Endothelial cell of umbilical vein (primary cell): ENCODE measurements at regions not wholly inside any gene's neighbourhood (a gene's known extent, or its start where the extent isn't known, plus 50 kb on each side); places are given as distances from the start of the nearest gene placed in this dataset.

ENCODE experiments used
- BruUV-seq: library from RNA; stranded (reverse); fragments of 400-500 nt; replicated peaks from 2 replicates; lab custom pipeline; 2021; lab: Mats Ljungman, UMichigan
- CTCF ChIA-PET: fragments of 300-600, 350-600 bp; sonication (Branson Sonifier 250); formaldehyde crosslinking; loops from one replicate; lab custom pipeline; 2021; ENCODE audit warnings: antibody characterized with exemption, inconsistent platforms; lab: Charles Lee
- POLR2A ChIA-PET: fragments of 300-600, 350-600 bp; sonication (Branson Sonifier 250); formaldehyde crosslinking; loops from one replicate; lab custom pipeline; 2021; ENCODE audit warnings: antibody characterized with exemption, inconsistent platforms; lab: Charles Lee
- DNase-seq: peaks from one replicate; pipeline ENCODE4 v3.0.0-alpha.2; 2011; ENCODE audit warnings: low read depth, low spot score
- FAIRE-seq: peaks from 2 replicates; lab custom pipeline; 2011; peaks lifted over from hg19 to GRCh38; lab: Jason Lieb, UNC
- H2AFZ ChIP-seq: 2 replicates; pipeline ENCODE4 v1.6.0; 2012; ENCODE audit warnings: low read depth, low read length, control low read depth, inconsistent platforms
- H3K27ac ChIP-seq: 2 replicates; pipeline ENCODE4 v1.5.1; 2011; ENCODE audit warnings: low read depth, mild to moderate bottlenecking, control low read depth, low read length, moderate library complexity; ENCODE audit not compliant: insufficient read depth
- H3K27me3 ChIP-seq, 2 experiments: 2 replicates each; pipeline versions ENCODE4 v1.6.0 to v1.6.1; 2011; ENCODE audit warnings: low read length in 2 of 2, mixed read lengths in 1 of 2; ENCODE audit not compliant: control insufficient read depth in 2 of 2, insufficient read depth in 2 of 2
- H3K36me3 ChIP-seq, 2 experiments: 2 replicates in 1 of 2; 3 replicates in 1 of 2; pipeline ENCODE4 v1.5.1; 2011; ENCODE audit warnings: low read length in 2 of 2, mild to moderate bottlenecking in 1 of 2, moderate library complexity in 1 of 2; ENCODE audit not compliant: control insufficient read depth in 2 of 2, insufficient read depth in 2 of 2; ENCODE audit errors: extremely low read depth in 1 of 2
- H3K4me1 ChIP-seq: 3 replicates; pipeline ENCODE4 v1.5.1; 2011; ENCODE audit warnings: mild to moderate bottlenecking, low read length; ENCODE audit not compliant: control insufficient read depth, insufficient read depth; ENCODE audit errors: extremely low read depth
- H3K4me2 ChIP-seq: 2 replicates; pipeline ENCODE4 v1.6.1; 2011; ENCODE audit warnings: low read length, control low read depth, mixed read lengths; ENCODE audit not compliant: insufficient read depth
- H3K4me3 ChIP-seq, 3 experiments: fragments of 200-600 bp in 1 of 3; sonication (generic), shearing (Covaris generic) in 1 of 3; replicated peaks in 1 of 3; 2 replicates each; pipeline ENCODE4 v1.5.1; 2011 to 2016; ENCODE audit warnings: control low read depth in 3 of 3, low read length in 3 of 3, mild to moderate bottlenecking in 2 of 3, inconsistent platforms in 1 of 3, low read depth in 1 of 3, moderate library complexity in 1 of 3; ENCODE audit not compliant: insufficient read depth in 1 of 3
- H3K79me2 ChIP-seq: 2 replicates; pipeline ENCODE4 v1.6.0; 2012; ENCODE audit warnings: low read length, inconsistent platforms; ENCODE audit not compliant: control insufficient read depth, insufficient read depth
- H3K9ac ChIP-seq: replicated peaks from 2 replicates; pipeline ENCODE3; 2011; ENCODE audit warnings: low read length, control low read depth; ENCODE audit not compliant: insufficient read depth; ENCODE audit errors: extremely low read depth
- H3K9me1 ChIP-seq: replicated peaks from 3 replicates; pipeline ENCODE4 v1.6.0; 2011; ENCODE audit warnings: mild to moderate bottlenecking, low read length; ENCODE audit not compliant: control insufficient read depth, insufficient read depth; ENCODE audit errors: extremely low read depth
- H3K9me3 ChIP-seq: replicated peaks from 2 replicates; pipeline ENCODE4 v1.5.1; 2012; ENCODE audit warnings: low read length, inconsistent platforms; ENCODE audit not compliant: control insufficient read depth, insufficient read depth
- H4K20me1 ChIP-seq: replicated peaks from 2 replicates; pipeline ENCODE3; 2011; ENCODE audit warnings: mild to moderate bottlenecking, low read length; ENCODE audit not compliant: control insufficient read depth, insufficient read depth; ENCODE audit errors: extremely low read depth
- CTCF ChIP-seq, 2 donors: IDR thresholded peaks; 1 replicate in 1 of 2; 2 replicates in 1 of 2; pipeline ENCODE4 v1.5.1; 2011; ENCODE audit warnings: low read length in 2 of 2, mild to moderate bottlenecking in 2 of 2, moderate library complexity in 2 of 2, control low read depth in 1 of 2, inconsistent platforms in 1 of 2, low read depth in 1 of 2; ENCODE audit not compliant: insufficient read depth in 1 of 2; ENCODE audit errors: extremely low read depth in 1 of 2
- EZH2 ChIP-seq: IDR thresholded peaks from 2 replicates; pipeline ENCODE4 v1.6.1; 2012; ENCODE audit warnings: borderline replicate concordance, low read depth, mild to moderate bottlenecking, moderate library complexity, low read length, inconsistent platforms; ENCODE audit not compliant: severe bottlenecking
- FOS ChIP-seq: IDR thresholded peaks from 2 replicates; pipeline ENCODE4 v1.6.1; 2011; ENCODE audit warnings: mild to moderate bottlenecking, low read length, moderate library complexity, borderline replicate concordance; ENCODE audit not compliant: insufficient read depth
- GATA2 ChIP-seq: IDR thresholded peaks from 2 replicates; pipeline ENCODE4 v1.7.0; 2011; ENCODE audit warnings: low read depth, mild to moderate bottlenecking, moderate library complexity, mixed read lengths, low read length; ENCODE audit not compliant: insufficient read length, insufficient read depth
- JUN ChIP-seq: IDR thresholded peaks from 2 replicates; pipeline ENCODE4 v1.6.1; 2011; ENCODE audit warnings: borderline replicate concordance, low read depth; ENCODE audit not compliant: insufficient read length, insufficient read depth
- MAX ChIP-seq: IDR thresholded peaks from 2 replicates; pipeline ENCODE4 v1.6.1; 2011; ENCODE audit not compliant: insufficient read depth, insufficient read length
- MYC ChIP-seq: IDR thresholded peaks from one replicate; pipeline ENCODE4 v1.6.1; 2011; ENCODE audit warnings: mild to moderate bottlenecking, low read depth, low read length
- POLR2A ChIP-seq: IDR thresholded peaks from 2 replicates; pipeline ENCODE4 v1.6.1; 2012; ENCODE audit warnings: low read depth, mild to moderate bottlenecking, control low read depth, low read length
- POLR2AphosphoS5 ChIP-seq: IDR thresholded peaks from 2 replicates; pipeline ENCODE4 v1.6.1; 2012; ENCODE audit warnings: low read depth, mild to moderate bottlenecking, control low read depth, low read length, moderate library complexity; ENCODE audit not compliant: insufficient read depth
- dilution Hi-C: fragments of 300-500 bp; cut with MboI; formaldehyde crosslinking; loops from one replicate; pipeline ENCODE4 v1.15.0; 2019; ENCODE audit warnings: low sequenced_read_pairs; ENCODE audit not compliant: extremely low pct_ligation_motif_present
- intact Hi-C: fragments of 100-400 bp; cut with micrococcal nuclease; formaldehyde crosslinking; loops from one replicate; pipeline ENCODE4 v1.10.0; 2022

GRCh38 chr2:234635284-234635683 lies 138.4 kb upstream of the ARL4C start:
- peak; percentile 16 for DNase-seq
- Histone ChIP-seq H3K9me3 (no peaks in the 10 kb centered on the region), H3K4me2 (no peak overlapping the region), H3K36me3 (no peaks in the 10 kb centered on the region), H3K9ac (no peak overlapping the region), H4K20me1 (no peaks in the 10 kb centered on the region), H3K9me1 (no peaks in the 10 kb centered on the region), H3K27me3 (peaks cover 26 to 29% of the 10 kb centered on the region in 2 experiments), H3K4me1 (no peaks in the 10 kb centered on the region), H3K27ac (no peak overlapping the region), H3K4me3 (no peak overlapping the region), H3K79me2 (no peaks in the 10 kb centered on the region), H2AFZ (no peak overlapping the region)
- intact Hi-C loops = no loop called here
- BruUV-seq = no TSS peak
- no peak for FAIRE-seq
- ChIA-PET CTCF (interaction anchor here (0.6 kb wide), 1 partner anchor 472 kb away, joined by 3 read pairs; no protein-coding TSS in a partner anchor), POLR2A (no interaction called here)
- TF ChIP-seq JUN = no peak
- no peak for TF ChIP-seq MAX
- peak in 1 of 2 donors; percentile 23 for TF ChIP-seq CTCF (IDR thresholded peaks at IDR 0.05; ENCODE audit: extremely low read depth in 1 of 2, insufficient read depth in 1 of 2, low read depth in 1 of 2, low read length in 2 of 2)
- dilution Hi-C loops = no loop called here

GRCh38 chr2:234633581-234634230 lies 136.8 kb upstream of the ARL4C start:
- Histone ChIP-seq H3K79me2 (no peaks in the 10 kb centered on the region), H3K27me3 (peaks cover 33 to 38% of the 10 kb centered on the region in 2 experiments), H3K9me1 (no peaks in the 10 kb centered on the region), H3K9me3 (no peaks in the 10 kb centered on the region), H3K4me3 (no peak overlapping the region), H2AFZ (no peak overlapping the region), H3K9ac (no peak overlapping the region), H3K4me2 (no peak overlapping the region), H3K4me1 (no peaks in the 10 kb centered on the region), H3K27ac (no peak overlapping the region), H4K20me1 (no peaks in the 10 kb centered on the region), H3K36me3 (no peaks in the 10 kb centered on the region)
- DNase-seq (no peak), FAIRE-seq (no peak)
- intact Hi-C loops = no loop called here
- ChIA-PET POLR2A (no interaction called here), CTCF (interaction anchor here (1.0 kb wide), 1 partner anchor 9 kb away, joined by 3 read pairs; no protein-coding TSS in a partner anchor)
- BruUV-seq = no TSS peak
- no peak for TF ChIP-seq POLR2AphosphoS5
- TF ChIP-seq EZH2 = no peak
- TF ChIP-seq MAX = no peak
- TF ChIP-seq POLR2A = no peak
- no peak for TF ChIP-seq MYC
- no peak for TF ChIP-seq FOS
- no peak for TF ChIP-seq GATA2
- TF ChIP-seq JUN = no peak
- no peak for TF ChIP-seq CTCF (IDR thresholded peaks at IDR 0.05; ENCODE audit: extremely low read depth in 1 of 2, insufficient read depth in 1 of 2, low read depth in 1 of 2, low read length in 2 of 2)
- dilution Hi-C loops = no loop called here
